ENCODE measurements at regions not wholly inside any gene's neighbourhood (a gene's known extent, or its start where the extent isn't known, plus 50 kb on each side); places are given as distances from the start of the nearest gene placed in this dataset.
A peak's percentile ranks its signal among the peaks of the same experiment; 100 is the strongest.

- DNase-seq: no peak
- Histone ChIP-seq H3K27me3 (no peaks in the 10 kb centered on the region), H3K36me3 (no peaks in the 10 kb centered on the region), H3K4me3 (ENCODE audit: low read depth, low read length) (no peak overlapping the region), H3K4me1 (no peaks in the 10 kb centered on the region), H3K9me3 (no peaks in the 10 kb centered on the region)
- TF ChIP-seq, protein P1, sequence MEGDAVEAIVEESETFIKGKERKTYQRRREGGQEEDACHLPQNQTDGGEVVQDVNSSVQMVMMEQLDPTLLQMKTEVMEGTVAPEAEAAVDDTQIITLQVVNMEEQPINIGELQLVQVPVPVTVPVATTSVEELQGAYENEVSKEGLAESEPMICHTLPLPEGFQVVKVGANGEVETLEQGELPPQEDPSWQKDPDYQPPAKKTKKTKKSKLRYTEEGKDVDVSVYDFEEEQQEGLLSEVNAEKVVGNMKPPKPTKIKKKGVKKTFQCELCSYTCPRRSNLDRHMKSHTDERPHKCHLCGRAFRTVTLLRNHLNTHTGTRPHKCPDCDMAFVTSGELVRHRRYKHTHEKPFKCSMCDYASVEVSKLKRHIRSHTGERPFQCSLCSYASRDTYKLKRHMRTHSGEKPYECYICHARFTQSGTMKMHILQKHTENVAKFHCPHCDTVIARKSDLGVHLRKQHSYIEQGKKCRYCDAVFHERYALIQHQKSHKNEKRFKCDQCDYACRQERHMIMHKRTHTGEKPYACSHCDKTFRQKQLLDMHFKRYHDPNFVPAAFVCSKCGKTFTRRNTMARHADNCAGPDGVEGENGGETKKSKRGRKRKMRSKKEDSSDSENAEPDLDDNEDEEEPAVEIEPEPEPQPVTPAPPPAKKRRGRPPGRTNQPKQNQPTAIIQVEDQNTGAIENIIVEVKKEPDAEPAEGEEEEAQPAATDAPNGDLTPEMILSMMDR (IDR thresholded peaks at IDR 0.05; ENCODE audit: low read depth, low read length): no peak
These were observed 473.4 kb downstream of the METTL15 start for GRCh38 chr11:28581286-28582242.

GRCh38 chr11:28571371-28571770, 463.2 kb downstream of the METTL15 start:
- TF ChIP-seq, protein P1 (IDR thresholded peaks at IDR 0.05; ENCODE audit: low read depth, low read length): no peak
- Histone ChIP-seq H3K27me3 (no peaks in the 10 kb centered on the region), H3K4me1 (no peaks in the 10 kb centered on the region)

GRCh38 chr11:28569106-28569505, 460.9 kb downstream of the METTL15 start:
- no peaks in the 10 kb centered on the region for H3K4me1 ChIP-seq
- no peak overlapping the region for H3K4me3 ChIP-seq (ENCODE audit: low read depth, low read length)
- TF ChIP-seq, protein P1 (IDR thresholded peaks at IDR 0.05; ENCODE audit: low read depth, low read length): no peak
- DNase-seq: no peak
- H3K9me3 ChIP-seq: no peaks in the 10 kb centered on the region
- H3K36me3 ChIP-seq: no peaks in the 10 kb centered on the region
- no peaks in the 10 kb centered on the region for H3K27me3 ChIP-seq

More at GRCh38 chr11:28571371-28571770, 463.2 kb downstream of the METTL15 start:
- Histone ChIP-seq H3K4me3 (ENCODE audit: low read depth, low read length) (no peak overlapping the region), H3K9me3 (no peaks in the 10 kb centered on the region), H3K36me3 (no peaks in the 10 kb centered on the region)
- DNase-seq: no peak

DNA sequence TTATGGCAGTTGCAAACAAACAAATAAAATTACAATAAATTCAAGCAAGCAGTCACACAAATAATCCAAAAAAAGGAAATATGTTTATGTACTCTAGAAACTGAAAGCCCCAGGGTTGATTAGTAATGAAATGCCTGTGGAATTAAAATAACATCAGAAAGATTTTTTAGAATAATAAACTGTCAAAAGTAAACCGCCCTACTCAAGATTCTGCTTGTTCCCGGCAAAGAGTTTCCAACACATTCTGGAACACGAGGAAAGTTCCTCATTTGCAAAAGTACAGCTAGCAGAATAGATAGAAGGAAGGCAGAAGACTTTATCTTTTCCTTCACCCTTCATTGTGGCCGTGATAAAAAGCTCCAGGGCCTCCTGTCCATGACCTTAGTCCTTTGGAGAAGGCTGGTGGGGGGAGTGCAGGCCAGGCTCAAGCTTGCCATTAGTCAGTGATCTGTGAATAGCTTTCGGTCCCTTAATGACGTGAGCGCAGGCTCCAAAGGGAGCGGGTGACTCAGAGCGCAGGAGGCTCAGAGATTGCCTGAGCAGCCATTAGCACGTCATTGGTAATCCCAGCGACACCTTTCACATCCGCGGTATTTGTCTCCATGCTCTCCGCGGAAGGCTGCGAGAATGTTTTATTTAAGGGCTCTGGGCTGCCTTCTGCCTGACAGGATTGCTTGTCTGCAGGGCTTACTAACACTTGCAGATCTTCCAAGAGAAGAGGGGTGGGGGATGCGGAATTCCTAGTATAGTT, 458.3 kb downstream of the METTL15 start:
- TF ChIP-seq, protein P1 (IDR thresholded peaks at IDR 0.05; ENCODE audit: low read depth, low read length): no peak
- DNase-seq: peak; percentile 14
- H3K9me3 ChIP-seq: no peaks in the 10 kb centered on the region
- peak overlapping the region; percentile 38 for H3K4me3 ChIP-seq (ENCODE audit: low read depth, low read length)
- no peaks in the 10 kb centered on the region for H3K4me1 ChIP-seq
- H3K27me3 ChIP-seq: no peaks in the 10 kb centered on the region
- H3K36me3 ChIP-seq: no peaks in the 10 kb centered on the region

DNA sequence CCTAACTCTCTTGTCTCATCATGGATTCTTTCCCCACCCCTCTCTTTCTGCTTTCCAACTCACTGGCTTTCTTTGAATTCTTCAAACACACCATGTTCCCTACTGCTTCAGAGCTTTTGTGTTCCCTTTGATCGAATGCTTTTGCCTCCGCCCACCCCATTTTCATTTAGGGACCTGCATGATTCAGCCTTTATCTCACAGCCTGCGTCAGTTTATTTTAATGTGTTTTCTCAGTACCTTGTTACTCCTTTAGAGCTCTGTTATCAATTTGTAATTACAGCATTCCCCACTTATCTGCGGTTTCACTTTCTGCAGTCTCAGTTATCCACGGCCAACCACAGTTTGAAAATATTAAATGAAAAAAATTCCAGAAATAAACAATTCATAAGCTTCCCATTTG, 451.3 kb downstream of the METTL15 start:
- no peaks in the 10 kb centered on the region for H3K4me1 ChIP-seq
- DNase-seq: no peak
- TF ChIP-seq, protein P1 (IDR thresholded peaks at IDR 0.05; ENCODE audit: low read depth, low read length): no peak
- H3K27me3 ChIP-seq: no peaks in the 10 kb centered on the region
- H3K9me3 ChIP-seq: no peaks in the 10 kb centered on the region
- no peaks in the 10 kb centered on the region for H3K36me3 ChIP-seq
- no peak overlapping the region for H3K4me3 ChIP-seq (ENCODE audit: low read depth, low read length)

All from BE2C (cell line).